Activated gamma-delta T cell treated with Interleukin-2 at 50 U/mL for 16 hours (primary cell): ENCODE measurements at regions not wholly inside any gene's neighbourhood (a gene's known extent, or its start where the extent isn't known, plus 50 kb on each side); places are given as distances from the start of the nearest gene placed in this dataset.

ENCODE experiments used
- DNase-seq: peaks from one replicate; pipeline ENCODE4 v3.0.0-alpha.2; 2020

GRCh38 chr4:177117256-177117655 is 192.4 kb upstream of the NEIL3 start:
- no peak for DNase-seq

GRCh38 chr4:177118596-177118995 is 191.1 kb upstream of the NEIL3 start:
- DNase-seq = no peak

GRCh38 chr4:177119021-177119471 is 190.6 kb upstream of the NEIL3 start:
- no peak for DNase-seq

DNA sequence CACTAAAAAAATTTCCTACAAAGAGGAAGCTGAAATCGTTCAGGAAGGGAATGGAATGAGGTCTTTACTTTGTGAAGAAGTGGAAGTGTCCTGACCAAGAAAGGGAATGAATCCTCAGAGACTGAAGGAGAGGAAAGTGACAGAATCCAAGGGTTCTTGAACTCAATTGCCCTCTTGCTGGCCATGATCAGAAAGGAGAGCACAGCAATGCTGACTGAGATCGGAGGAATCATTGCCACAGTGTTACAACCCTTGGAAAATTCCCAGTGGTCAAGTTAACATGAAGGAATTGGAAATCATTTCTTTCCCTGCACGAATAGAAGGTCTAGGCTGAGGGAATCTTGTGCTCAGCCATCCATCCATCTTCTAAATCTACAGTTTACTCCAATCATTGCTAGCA is 190.0 kb upstream of the NEIL3 start:
- no peak for DNase-seq

DNA sequence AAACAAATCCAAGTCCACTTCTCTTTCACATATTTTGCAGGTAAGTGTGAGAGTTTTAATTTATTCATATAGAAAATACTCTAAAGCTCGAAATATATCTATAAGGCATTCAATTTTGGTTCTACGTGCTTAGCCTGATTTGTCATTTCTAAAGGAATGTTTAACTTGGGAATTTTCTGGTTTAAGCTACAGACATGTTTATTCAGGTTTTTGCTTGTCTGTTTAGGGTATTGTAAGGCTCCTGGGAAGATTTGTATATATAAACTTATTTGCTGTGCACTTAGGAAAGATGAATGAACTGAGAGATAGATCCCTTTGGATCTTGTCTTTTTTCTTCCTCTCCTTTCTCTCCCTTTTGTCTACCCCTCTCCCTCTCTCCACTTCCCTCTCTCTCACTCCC is 185.9 kb upstream of the NEIL3 start:
- DNase-seq = no peak

- no peak for DNase-seq
These were observed 185.2 kb upstream of the NEIL3 start for GRCh38 chr4:177124349-177125064.

DNA sequence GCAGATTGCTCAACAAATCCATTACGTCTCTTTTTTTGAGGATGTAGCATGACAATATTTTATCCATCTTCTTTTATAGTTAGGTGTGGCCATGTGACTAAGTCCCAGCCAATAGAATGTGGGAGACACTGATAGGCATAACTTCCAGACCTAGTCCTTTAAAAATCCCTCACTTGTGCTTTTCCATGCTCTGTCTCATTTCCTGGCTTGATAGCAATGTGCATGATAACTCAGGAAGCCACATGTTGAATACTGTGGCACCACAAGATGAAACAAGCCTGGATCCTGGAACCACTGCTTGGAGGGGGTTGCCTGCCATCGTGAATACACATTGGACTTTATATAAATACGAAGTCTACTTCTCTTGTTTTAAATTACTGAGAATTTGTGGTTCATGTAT is 184.0 kb upstream of the NEIL3 start:
- no peak for DNase-seq

DNA sequence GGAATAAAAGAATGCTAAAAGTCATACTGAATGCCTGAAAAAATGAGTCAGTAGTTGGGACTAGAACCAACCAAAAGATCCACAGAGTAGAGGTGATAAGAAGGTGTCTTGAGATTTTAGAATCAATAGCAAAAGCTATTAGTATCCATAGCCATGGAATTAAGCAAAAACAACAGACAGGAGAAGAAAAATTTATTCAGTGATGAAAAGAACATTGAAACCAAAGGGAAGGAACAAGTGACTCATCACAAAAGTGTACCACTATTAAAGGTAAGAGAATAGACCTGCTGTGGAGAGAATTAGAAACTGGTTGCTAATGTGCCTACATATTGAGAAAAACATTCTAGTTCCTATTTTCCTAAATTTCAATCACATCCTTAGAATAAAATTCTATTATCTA is 182.0 kb upstream of the NEIL3 start:
- DNase-seq = no peak

DNA sequence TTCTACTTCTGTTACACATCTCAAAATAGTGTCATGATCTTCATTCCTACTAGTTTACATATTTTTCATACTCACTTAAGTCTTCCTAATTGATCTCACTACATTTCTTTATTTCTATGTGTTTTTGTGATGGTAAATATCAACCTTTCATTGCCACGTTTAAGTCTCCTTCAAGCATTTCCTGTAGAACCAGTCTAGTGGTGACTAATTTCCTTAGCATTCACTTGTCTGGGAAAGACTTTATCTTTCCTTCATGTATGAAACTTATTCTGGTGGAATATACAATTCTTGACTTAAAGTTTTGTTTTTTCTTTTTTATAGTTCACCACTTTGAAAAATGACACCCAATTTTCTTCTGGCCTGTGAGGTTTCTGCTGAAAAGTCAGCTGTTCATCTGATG is 181.4 kb upstream of the NEIL3 start:
- DNase-seq = no peak

- no peak for DNase-seq
These were observed 177.9 kb upstream of the NEIL3 start for GRCh38 chr4:177131736-177132135.

DNA sequence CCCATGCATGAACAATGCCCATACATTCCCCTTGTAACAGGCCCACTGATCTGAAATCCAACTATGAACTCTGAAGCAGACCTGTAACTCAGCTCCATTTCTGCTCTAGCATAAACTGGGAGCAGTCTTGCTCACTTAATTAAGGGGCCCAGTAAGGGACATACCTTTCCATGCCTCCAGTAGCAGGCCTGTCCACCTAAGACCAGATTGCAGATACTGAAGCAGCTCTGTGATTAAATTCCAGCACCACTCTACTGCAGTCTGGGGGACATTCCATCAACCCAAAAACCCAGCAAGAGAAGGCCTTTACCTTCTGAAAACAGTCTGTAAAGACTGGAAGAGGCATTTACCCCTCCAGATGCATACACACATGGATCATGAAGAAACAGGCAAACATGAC is 162.0 kb upstream of the NEIL3 start:
- no peak for DNase-seq

DNA sequence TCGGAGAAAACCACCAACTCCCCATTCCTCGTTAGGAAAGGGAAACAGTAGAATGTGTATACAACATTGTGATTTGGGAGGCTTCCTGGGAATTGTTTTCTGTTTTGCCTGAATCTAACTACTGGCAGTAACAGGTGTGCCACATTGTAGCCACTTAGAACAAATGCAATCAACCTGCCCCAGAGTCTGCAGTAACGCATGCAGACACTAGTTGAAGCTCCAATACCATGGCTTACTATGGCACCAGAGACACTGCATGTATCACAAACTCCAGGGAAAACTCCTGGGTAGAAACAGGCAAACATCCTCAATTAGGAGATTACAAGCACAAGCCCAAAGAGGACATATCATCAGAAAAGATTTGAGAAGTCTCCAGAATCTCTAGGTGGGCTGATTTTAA is 154.2 kb upstream of the NEIL3 start:
- no peak for DNase-seq

DNA sequence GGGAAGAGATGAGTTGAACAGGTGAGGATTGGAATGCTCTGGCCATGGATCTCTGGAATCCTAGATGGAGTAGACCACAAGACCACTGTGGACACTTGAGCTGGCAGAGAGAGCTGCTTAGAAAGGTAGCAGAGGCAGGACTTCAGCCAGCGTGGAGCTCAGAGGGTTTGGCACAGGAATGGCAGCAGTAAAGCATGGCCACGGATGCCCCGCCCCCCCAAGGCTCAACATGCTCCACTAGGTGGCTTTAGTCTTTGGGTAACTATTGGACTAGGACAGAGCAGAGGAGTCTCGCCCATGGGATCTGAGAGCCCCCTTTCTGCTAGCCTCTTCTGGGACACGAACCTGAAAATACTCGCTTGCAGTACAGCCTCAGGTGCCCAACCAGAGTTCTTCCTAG is 150.1 kb upstream of the NEIL3 start:
- DNase-seq = no peak

- no peak for DNase-seq
These were observed 147.9 kb upstream of the NEIL3 start for GRCh38 chr4:177161781-177162180.

DNA sequence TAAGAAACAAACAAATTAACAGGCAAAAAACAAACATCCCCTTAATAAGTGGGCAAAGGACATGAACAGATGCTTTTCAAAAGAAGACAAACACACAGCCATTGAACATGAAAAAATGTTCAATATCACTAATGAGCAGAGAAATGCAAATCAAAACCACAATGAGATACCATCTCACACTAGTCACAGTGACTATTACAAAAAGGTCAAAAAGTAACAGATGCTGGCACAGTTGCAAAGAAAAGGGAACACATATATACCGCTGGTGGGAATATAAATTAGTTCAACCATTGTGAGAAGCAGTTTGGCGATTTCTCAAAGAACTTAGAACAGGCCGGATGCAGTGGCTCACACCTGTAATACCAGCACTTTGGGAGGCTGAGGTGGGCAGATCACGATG is 146.1 kb upstream of the NEIL3 start:
- DNase-seq = no peak

GRCh38 chr4:177171588-177171987 is 138.1 kb upstream of the NEIL3 start:
- DNase-seq = no peak

DNA sequence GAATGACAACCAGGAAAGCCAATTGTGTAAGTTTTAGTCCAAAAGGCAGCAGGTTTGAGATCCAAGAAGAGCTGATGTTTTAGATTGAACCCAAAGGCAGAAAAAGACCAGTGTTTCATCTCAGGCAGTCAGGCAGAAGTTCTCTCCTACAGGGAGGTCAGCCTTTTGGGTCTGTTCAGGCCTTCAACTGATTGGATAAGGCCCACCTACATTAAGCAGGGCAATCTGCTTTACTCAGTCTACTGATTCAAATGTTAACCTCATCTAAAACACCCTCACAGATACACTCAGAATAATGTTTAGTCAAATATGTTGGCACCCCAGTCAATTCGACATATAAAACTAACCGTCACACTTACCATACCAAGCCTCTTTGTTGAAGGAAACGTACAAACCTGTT is 134.2 kb upstream of the NEIL3 start:
- DNase-seq = no peak

- DNase-seq = no peak
These were observed 132.1 kb upstream of the NEIL3 start for GRCh38 chr4:177177541-177178081.

DNA sequence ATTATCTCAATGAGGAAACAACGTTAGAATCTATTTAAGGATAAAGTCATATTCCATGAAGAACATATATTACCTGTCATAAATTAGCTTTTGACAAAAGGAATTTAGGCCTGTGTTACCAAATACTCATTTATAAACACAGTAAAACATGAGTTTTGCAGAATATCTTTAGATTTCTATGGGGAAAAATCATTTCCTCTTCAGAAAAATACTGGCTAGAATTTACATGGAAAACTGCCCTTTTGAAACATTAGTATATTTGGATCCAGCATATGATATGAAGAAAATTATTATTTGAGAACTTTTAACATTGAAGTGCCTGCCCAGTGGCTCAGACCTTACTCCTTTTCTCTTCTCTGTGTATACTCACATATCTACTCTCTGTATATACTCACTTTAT is 131.4 kb upstream of the NEIL3 start:
- DNase-seq = no peak

DNA sequence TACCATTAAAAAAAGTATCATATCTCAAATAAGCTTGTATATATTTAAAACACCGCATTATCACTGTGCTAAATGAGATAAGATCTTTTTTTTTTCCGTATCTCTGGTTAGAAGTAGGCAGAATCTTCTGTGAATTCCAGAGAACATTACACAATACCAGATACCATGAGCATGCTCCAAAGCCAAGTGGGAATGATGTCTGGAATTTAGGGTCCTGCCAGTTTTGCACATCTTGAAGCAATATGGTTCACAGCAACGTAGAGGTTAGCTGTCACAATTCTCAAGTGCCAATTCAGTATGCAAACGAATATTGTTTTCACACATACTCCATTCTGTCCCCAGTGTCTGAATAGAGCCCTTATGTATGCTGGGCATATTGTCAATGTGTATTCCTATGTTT is 127.5 kb upstream of the NEIL3 start:
- DNase-seq = no peak

DNA sequence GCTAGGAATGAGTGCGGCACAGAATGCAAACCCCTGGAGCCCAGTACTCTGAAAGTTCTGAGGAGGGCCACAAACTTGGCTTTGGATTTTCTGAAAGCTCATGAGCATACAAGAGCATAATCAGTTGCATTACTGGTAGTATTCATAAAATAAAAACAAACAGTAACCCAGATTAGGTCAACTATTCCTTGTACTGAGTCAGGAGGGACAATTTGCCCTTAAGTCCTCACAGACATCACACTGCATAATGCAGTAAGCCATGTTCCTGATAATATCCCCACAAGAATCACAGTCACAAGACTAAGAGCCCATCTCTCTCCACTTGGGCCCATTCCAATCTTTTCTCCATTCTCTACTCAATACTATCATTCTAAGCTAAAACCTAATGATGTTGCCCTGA is 126.9 kb upstream of the NEIL3 start:
- no peak for DNase-seq

- DNase-seq = no peak
These were observed 124.5 kb upstream of the NEIL3 start for GRCh38 chr4:177185151-177185550.

DNA sequence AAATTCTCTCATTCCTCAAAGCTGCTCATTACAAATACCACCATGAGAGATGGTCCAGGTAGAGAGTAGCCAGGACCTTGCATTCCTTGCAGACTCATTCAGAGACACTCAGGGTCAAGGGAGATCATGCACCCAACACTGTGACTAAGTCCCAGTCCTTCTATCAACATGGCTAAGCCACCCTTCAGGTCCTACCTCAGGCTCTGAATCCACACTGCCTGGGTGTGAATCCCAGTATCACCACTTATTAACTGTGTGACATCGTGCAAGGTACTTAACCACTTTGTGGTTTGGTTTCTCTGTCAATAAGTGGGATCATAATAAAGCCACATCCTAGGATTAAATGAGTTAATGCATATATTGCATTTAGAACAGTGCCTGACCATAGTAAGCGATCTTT is 124.1 kb upstream of the NEIL3 start:
- no peak for DNase-seq

DNA sequence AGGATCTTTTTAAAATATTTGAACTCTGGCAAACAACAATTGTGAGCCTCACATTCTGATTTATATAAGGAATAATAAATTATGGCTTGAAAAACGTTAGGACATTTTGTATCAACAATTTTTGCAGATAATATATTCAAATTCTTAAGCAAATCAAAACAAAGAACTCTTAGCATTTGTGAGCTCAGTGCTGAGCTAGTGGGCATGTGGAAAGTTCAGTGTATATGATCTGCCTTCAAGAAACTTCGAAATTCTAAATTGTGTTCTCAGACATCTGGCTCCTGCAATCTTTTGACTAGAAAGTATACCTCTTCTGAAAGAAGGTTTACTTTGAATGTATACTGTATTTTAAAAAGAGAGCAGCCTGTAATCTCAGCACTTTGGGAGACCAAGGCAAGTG is 122.3 kb upstream of the NEIL3 start:
- DNase-seq = no peak

GRCh38 chr4:177190995-177191580 is 118.6 kb upstream of the NEIL3 start:
- DNase-seq = no peak
